ENCODE measurements at regions not wholly inside any gene's neighbourhood (a gene's known extent, or its start where the extent isn't known, plus 50 kb on each side); places are given as distances from the start of the nearest gene placed in this dataset.

- DNase-seq: peak in 1 of 2 experiments; percentile 28
These were observed 160.8 kb upstream of the TMPO start for GRCh38 chr12:98354520-98355035.

- DNase-seq: no peak
These were observed 160.1 kb upstream of the TMPO start for GRCh38 chr12:98355322-98355721.

GRCh38 chr12:98355933-98356332 lies 159.5 kb upstream of the TMPO start:
- DNase-seq: no peak

- no peak for DNase-seq
These were observed 157.2 kb upstream of the TMPO start for GRCh38 chr12:98358144-98358543.

GRCh38 chr12:98359856-98360255 lies 155.5 kb upstream of the TMPO start:
- DNase-seq: peak; percentile 24 to 29

- peak in 1 of 2 experiments; percentile 43 for DNase-seq
These were observed 155.0 kb upstream of the TMPO start for GRCh38 chr12:98360401-98360800.

GRCh38 chr12:98369581-98369980 lies 145.8 kb upstream of the TMPO start:
- DNase-seq: no peak

- no peak for DNase-seq
These were observed 144.4 kb upstream of the TMPO start for GRCh38 chr12:98370976-98371375.

- DNase-seq: no peak
These were observed 144.0 kb upstream of the TMPO start for GRCh38 chr12:98371419-98371818.

- no peak for DNase-seq
These were observed 142.9 kb upstream of the TMPO start for GRCh38 chr12:98372340-98373024.

GRCh38 chr12:98373025-98373554 lies 142.3 kb upstream of the TMPO start:
- peak; percentile 85 to 87 for DNase-seq

- peak in 1 of 2 experiments; percentile 72 for DNase-seq
These were observed 141.4 kb upstream of the TMPO start for GRCh38 chr12:98374007-98374406.

GRCh38 chr12:98379106-98379505 lies 136.3 kb upstream of the TMPO start:
- DNase-seq: no peak

GRCh38 chr12:98385641-98386040 lies 129.7 kb upstream of the TMPO start:
- DNase-seq: peak in 1 of 2 experiments; percentile 16

GRCh38 chr12:98387444-98387843 lies 127.9 kb upstream of the TMPO start:
- no peak for DNase-seq

GRCh38 chr12:98388126-98388525 lies 127.3 kb upstream of the TMPO start:
- no peak for DNase-seq

- no peak for DNase-seq
These were observed 125.8 kb upstream of the TMPO start for GRCh38 chr12:98389593-98389992.

- peak; percentile 83 to 94 for DNase-seq
These were observed 117.9 kb upstream of the TMPO start for GRCh38 chr12:98397323-98398105.

- DNase-seq: peak in 1 of 2 experiments; percentile 29
These were observed 115.9 kb upstream of the TMPO start for GRCh38 chr12:98399532-98399931.

- DNase-seq: no peak
These were observed 114.0 kb upstream of the TMPO start for GRCh38 chr12:98401427-98401826.

GRCh38 chr12:98402091-98402490 lies 113.3 kb upstream of the TMPO start:
- no peak for DNase-seq

- DNase-seq: no peak
These were observed 112.7 kb upstream of the TMPO start for GRCh38 chr12:98402671-98403070.

GRCh38 chr12:98403385-98403784 lies 112.0 kb upstream of the TMPO start:
- no peak for DNase-seq

- no peak for DNase-seq
These were observed 111.5 kb upstream of the TMPO start for GRCh38 chr12:98403936-98404335.
